GM19238 (cell line): ENCODE measurements at regions not wholly inside any gene's neighbourhood (a gene's known extent, or its start where the extent isn't known, plus 50 kb on each side); places are given as distances from the start of the nearest gene placed in this dataset.

ENCODE experiments used
- DNase-seq: peaks from one replicate; pipeline ENCODE4 v3.0.0; 2011; ENCODE audit warnings: low spot score; ENCODE audit not compliant: insufficient read length

- no peak for DNase-seq
These were observed 318.4 kb downstream of the TXNL1 start for GRCh38 chr18:56319953-56320352.

- no peak for DNase-seq
These were observed 321.7 kb downstream of the TXNL1 start for GRCh38 chr18:56316727-56317126.

GRCh38 chr18:56315363-56315762, 323.0 kb downstream of the TXNL1 start:
- DNase-seq = no peak

GRCh38 chr18:56314396-56314795, 324.0 kb downstream of the TXNL1 start:
- no peak for DNase-seq

GRCh38 chr18:56312551-56313335, 325.6 kb downstream of the TXNL1 start:
- no peak for DNase-seq

GRCh38 chr18:56309104-56309503, 329.3 kb downstream of the TXNL1 start:
- no peak for DNase-seq

- DNase-seq = no peak
These were observed 330.8 kb downstream of the TXNL1 start for GRCh38 chr18:56307354-56308170.

- no peak for DNase-seq
These were observed 331.6 kb downstream of the TXNL1 start for GRCh38 chr18:56306797-56307196.

- DNase-seq = no peak
These were observed 332.8 kb downstream of the TXNL1 start for GRCh38 chr18:56305583-56305982.

- no peak for DNase-seq
These were observed 336.2 kb downstream of the TXNL1 start for GRCh38 chr18:56302156-56302555.

- DNase-seq = no peak
These were observed 338.7 kb downstream of the TXNL1 start for GRCh38 chr18:56299740-56300139.

- no peak for DNase-seq
These were observed 339.5 kb downstream of the TXNL1 start for GRCh38 chr18:56298935-56299334.

GRCh38 chr18:56296381-56296780, 342.0 kb downstream of the TXNL1 start:
- DNase-seq = no peak

GRCh38 chr18:56294484-56295183, 343.8 kb downstream of the TXNL1 start:
- no peak for DNase-seq

GRCh38 chr18:56291294-56291693, 347.1 kb downstream of the TXNL1 start:
- no peak for DNase-seq

GRCh38 chr18:56289381-56289780, 349.0 kb downstream of the TXNL1 start:
- DNase-seq = no peak

- no peak for DNase-seq
These were observed 351.5 kb downstream of the TXNL1 start for GRCh38 chr18:56286775-56287325.

GRCh38 chr18:56285387-56286065, 352.9 kb downstream of the TXNL1 start:
- DNase-seq = no peak

- no peak for DNase-seq
These were observed 354.1 kb downstream of the TXNL1 start for GRCh38 chr18:56284319-56284718.

- DNase-seq = no peak
These were observed 355.1 kb downstream of the TXNL1 start for GRCh38 chr18:56283316-56283715.
